HepG2 (cell line): ENCODE measurements at regions not wholly inside any gene's neighbourhood (a gene's known extent, or its start where the extent isn't known, plus 50 kb on each side); places are given as distances from the start of the nearest gene placed in this dataset.

Experiments
- ATAC-seq: fragments of 200-7000 bp; cut with Tn5 transposase; 3 replicates; pipeline ENCODE4 v1.9.1; 2020; ENCODE audit warnings: mild to moderate bottlenecking, moderate library complexity
- BruUV-seq: library from RNA; stranded (reverse); fragments of 400-500 nt; replicated peaks from 2 replicates; lab custom pipeline; 2021; lab: Mats Ljungman, UMichigan
- CTCF ChIA-PET: fragments of 300-600 bp; formaldehyde crosslinking; extraction: SDS; loops from one replicate; lab custom pipeline; 2021; ENCODE audit warnings: low total read pairs, inconsistent platforms, low intra/inter-chr PET ratio; lab: Yijun Ruan, JAX
- POLR2A ChIA-PET: fragments of 350-600 bp; sonication (Branson Sonifier 250); formaldehyde crosslinking; loops from one replicate; lab custom pipeline; 2020; ENCODE audit warnings: antibody characterized with exemption, inconsistent platforms; lab: Yijun Ruan, JAX
- DNase-seq: peaks from one replicate; pipeline ENCODE4 v3.0.0-alpha.2; 2015; ENCODE audit warnings: low spot score
- FAIRE-seq: peaks from 3 replicates; lab custom pipeline; 2011; peaks lifted over from hg19 to GRCh38; lab: Jason Lieb, UNC
- H2AFZ ChIP-seq: one replicate; pipeline ENCODE4 v1.6.1; 2011; ENCODE audit warnings: low read length, inconsistent platforms
- H3K27ac ChIP-seq: fragments of 300-600 bp; 3 replicates; pipeline ENCODE4 v1.8.0; 2011; ENCODE audit warnings: mixed run types, mild to moderate bottlenecking, mixed read lengths, low read length, inconsistent platforms; ENCODE audit not compliant: insufficient read depth; ENCODE audit errors: extremely low read length
- H3K27me3 ChIP-seq, 2 experiments: fragments of 200-600 bp in 1 of 2; 2 replicates in 1 of 2; 3 replicates in 1 of 2; pipeline versions ENCODE4 v1.6.0 to v1.8.0; 2011; ENCODE audit warnings: low read length in 2 of 2, mild to moderate bottlenecking in 2 of 2, moderate library complexity in 2 of 2, inconsistent platforms in 1 of 2; ENCODE audit not compliant: insufficient read depth in 2 of 2, control insufficient read depth in 1 of 2
- H3K36me3 ChIP-seq, 2 experiments: fragments of 200-600 bp in 1 of 2; replicated peaks in 1 of 2; 2 replicates in 1 of 2; 3 replicates in 1 of 2; pipeline versions ENCODE4 v1.5.1 to v1.8.0; 2011; ENCODE audit warnings: low read length in 2 of 2, inconsistent platforms in 1 of 2; ENCODE audit not compliant: insufficient read depth in 2 of 2, control insufficient read depth in 1 of 2
- H3K4me1 ChIP-seq: 2 replicates; pipeline ENCODE4 v1.5.1; 2012; ENCODE audit warnings: low read length, inconsistent platforms; ENCODE audit not compliant: insufficient read depth
- H3K4me2 ChIP-seq: 2 replicates; pipeline ENCODE4 v1.6.0; 2011; ENCODE audit warnings: low read depth, low read length, inconsistent platforms
- H3K4me3 ChIP-seq, 3 experiments: fragments of 200-600 bp in 1 of 3; sonication (generic), shearing (Covaris generic) in 1 of 3; replicated peaks in 1 of 3; 2 replicates each; pipeline ENCODE4 v1.5.1; 2011 to 2016; ENCODE audit warnings: low read length in 3 of 3, inconsistent platforms in 2 of 3, low read depth in 2 of 3, mild to moderate bottlenecking in 2 of 3, control low read depth in 1 of 3, mixed read lengths in 1 of 3; ENCODE audit not compliant: insufficient read depth in 1 of 3
- H3K79me2 ChIP-seq: one replicate; pipeline ENCODE4 v1.6.1; 2011; ENCODE audit warnings: low read length, inconsistent platforms; ENCODE audit not compliant: insufficient read depth
- H3K9ac ChIP-seq: 2 replicates; pipeline ENCODE4 v1.6.0; 2011; ENCODE audit warnings: mild to moderate bottlenecking, low read depth, low read length, inconsistent platforms; ENCODE audit not compliant: insufficient read depth
- H3K9me3 ChIP-seq: 2 replicates; pipeline ENCODE4 v1.5.1; 2012; ENCODE audit warnings: mild to moderate bottlenecking, low read length
- H4K20me1 ChIP-seq: 2 replicates; pipeline ENCODE4 v1.6.0; 2011; ENCODE audit warnings: inconsistent platforms, mild to moderate bottlenecking, low read length, moderate library complexity; ENCODE audit not compliant: insufficient read depth
- CERS6 ChIP-seq: sonication (generic); formaldehyde crosslinking; IDR thresholded peaks from 2 replicates; pipeline ENCODE4 v1.5.0; 2020; ENCODE audit warnings: missing genetic modification reagents
- GFI1 ChIP-seq: sonication (generic); formaldehyde crosslinking; IDR thresholded peaks from 2 replicates; pipeline ENCODE4 v1.5.0; 2020; ENCODE audit warnings: missing genetic modification reagents, mild to moderate bottlenecking, borderline replicate concordance
- NFRKB ChIP-seq: fragments of 450-650 bp; IDR thresholded peaks from 2 replicates; pipeline ENCODE4 v1.6.1; 2017
- SMARCE1 ChIP-seq: fragments of 450-650 bp; IDR thresholded peaks from 2 replicates; pipeline ENCODE4 v1.6.1; 2017; ENCODE audit warnings: borderline replicate concordance
- TFE3 ChIP-seq: IDR thresholded peaks from 2 replicates; pipeline ENCODE4 v1.6.1; 2016
- WGBS: methylation state at CpG from one replicate; pipeline ENCODE4 v1.1.6; 2017; ENCODE audit warnings: low lambda C conversion rate; 5-methylcytosine and 5-hydroxymethylcytosine counted together
- in situ Hi-C: cut with HindIII; loops from 2 replicates; pipeline ENCODE4 v1.10.0; 2017; ENCODE audit warnings: low pct_unique_long_range_greater_than_20kb; ENCODE audit not compliant: extremely low pct_ligation_motif_present
- intact Hi-C: fragments of 100-400 bp; cut with micrococcal nuclease; formaldehyde crosslinking; loops from one replicate; pipeline ENCODE4 v1.10.0; 2022; ENCODE audit not compliant: unreplicated experiment
- TF ChIP-seq, protein P1 (sequence below): sonication (generic); formaldehyde crosslinking; IDR thresholded peaks from 2 replicates; pipeline ENCODE4 v1.4.0; 2020; ENCODE audit warnings: missing genetic modification reagents, borderline replicate concordance
- TF ChIP-seq, protein P2 (sequence below), 2 experiments: sonication (generic) in 1 of 2; formaldehyde crosslinking in 1 of 2; IDR thresholded peaks; 2 replicates each; pipeline versions ENCODE4 v1.6.1 to v1.9.0; 2014 to 2022; ENCODE audit warnings: antibody characterized with exemption in 1 of 2, borderline replicate concordance in 1 of 2, inconsistent platforms in 1 of 2, low read depth in 1 of 2, missing genetic modification reagents in 1 of 2
- TF ChIP-seq, protein P3 (sequence below): sonication (generic); formaldehyde crosslinking; IDR thresholded peaks from 2 replicates; pipeline ENCODE4 v1.4.0; 2020; ENCODE audit warnings: missing genetic modification reagents

- intact Hi-C loops, result no loop called here
- CTCF ChIA-PET, result no interaction called here
- no peaks in the 10 kb centered on the region for H4K20me1 ChIP-seq
- BruUV-seq, result no TSS peak
- H3K9ac ChIP-seq, result no peak overlapping the region
- DNase-seq, result no peak
- POLR2A ChIA-PET, result no interaction called here
- peaks cover 93% of the 10 kb centered on the region for H3K9me3 ChIP-seq
- no peak for ATAC-seq
- H3K27me3 ChIP-seq, result no peaks in the 10 kb centered on the region
- H3K79me2 ChIP-seq, result no peaks in the 10 kb centered on the region
- no peaks in the 10 kb centered on the region for H3K4me1 ChIP-seq
- no peak overlapping the region for H3K4me3 ChIP-seq
- no peak overlapping the region for H3K27ac ChIP-seq
- H3K4me2 ChIP-seq, result no peak overlapping the region
- H2AFZ ChIP-seq, result no peak overlapping the region
- H3K36me3 ChIP-seq, result no peaks in the 10 kb centered on the region
- in situ Hi-C loops, result no loop called here
- FAIRE-seq, result no peak
- WGBS, result 0% methylated on average over 2 of the region's 2 CpGs
- TF ChIP-seq, protein P1, sequence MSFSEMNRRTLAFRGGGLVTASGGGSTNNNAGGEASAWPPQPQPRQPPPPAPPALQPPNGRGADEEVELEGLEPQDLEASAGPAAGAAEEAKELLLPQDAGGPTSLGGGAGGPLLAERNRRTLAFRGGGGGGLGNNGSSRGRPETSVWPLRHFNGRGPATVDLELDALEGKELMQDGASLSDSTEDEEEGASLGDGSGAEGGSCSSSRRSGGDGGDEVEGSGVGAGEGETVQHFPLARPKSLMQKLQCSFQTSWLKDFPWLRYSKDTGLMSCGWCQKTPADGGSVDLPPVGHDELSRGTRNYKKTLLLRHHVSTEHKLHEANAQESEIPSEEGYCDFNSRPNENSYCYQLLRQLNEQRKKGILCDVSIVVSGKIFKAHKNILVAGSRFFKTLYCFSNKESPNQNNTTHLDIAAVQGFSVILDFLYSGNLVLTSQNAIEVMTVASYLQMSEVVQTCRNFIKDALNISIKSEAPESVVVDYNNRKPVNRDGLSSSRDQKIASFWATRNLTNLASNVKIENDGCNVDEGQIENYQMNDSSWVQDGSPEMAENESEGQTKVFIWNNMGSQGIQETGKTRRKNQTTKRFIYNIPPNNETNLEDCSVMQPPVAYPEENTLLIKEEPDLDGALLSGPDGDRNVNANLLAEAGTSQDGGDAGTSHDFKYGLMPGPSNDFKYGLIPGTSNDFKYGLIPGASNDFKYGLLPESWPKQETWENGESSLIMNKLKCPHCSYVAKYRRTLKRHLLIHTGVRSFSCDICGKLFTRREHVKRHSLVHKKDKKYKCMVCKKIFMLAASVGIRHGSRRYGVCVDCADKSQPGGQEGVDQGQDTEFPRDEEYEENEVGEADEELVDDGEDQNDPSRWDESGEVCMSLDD (CRISPR knock-in tag), result no peak
- TF ChIP-seq, protein P2, sequence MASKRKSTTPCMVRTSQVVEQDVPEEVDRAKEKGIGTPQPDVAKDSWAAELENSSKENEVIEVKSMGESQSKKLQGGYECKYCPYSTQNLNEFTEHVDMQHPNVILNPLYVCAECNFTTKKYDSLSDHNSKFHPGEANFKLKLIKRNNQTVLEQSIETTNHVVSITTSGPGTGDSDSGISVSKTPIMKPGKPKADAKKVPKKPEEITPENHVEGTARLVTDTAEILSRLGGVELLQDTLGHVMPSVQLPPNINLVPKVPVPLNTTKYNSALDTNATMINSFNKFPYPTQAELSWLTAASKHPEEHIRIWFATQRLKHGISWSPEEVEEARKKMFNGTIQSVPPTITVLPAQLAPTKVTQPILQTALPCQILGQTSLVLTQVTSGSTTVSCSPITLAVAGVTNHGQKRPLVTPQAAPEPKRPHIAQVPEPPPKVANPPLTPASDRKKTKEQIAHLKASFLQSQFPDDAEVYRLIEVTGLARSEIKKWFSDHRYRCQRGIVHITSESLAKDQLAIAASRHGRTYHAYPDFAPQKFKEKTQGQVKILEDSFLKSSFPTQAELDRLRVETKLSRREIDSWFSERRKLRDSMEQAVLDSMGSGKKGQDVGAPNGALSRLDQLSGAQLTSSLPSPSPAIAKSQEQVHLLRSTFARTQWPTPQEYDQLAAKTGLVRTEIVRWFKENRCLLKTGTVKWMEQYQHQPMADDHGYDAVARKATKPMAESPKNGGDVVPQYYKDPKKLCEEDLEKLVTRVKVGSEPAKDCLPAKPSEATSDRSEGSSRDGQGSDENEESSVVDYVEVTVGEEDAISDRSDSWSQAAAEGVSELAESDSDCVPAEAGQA (IDR thresholded peaks at IDR 0.05; ENCODE audit: low read depth), result no peak
- TF ChIP-seq, protein P2 (CRISPR knock-in tag; IDR thresholded peaks at IDR 0.05; ENCODE audit: borderline replicate concordance), result no peak
- TF ChIP-seq CERS6 (CRISPR knock-in tag), result no peak
- no peak for TF ChIP-seq TFE3
- TF ChIP-seq GFI1 (CRISPR knock-in tag), result no peak
- no peak for TF ChIP-seq NFRKB
- TF ChIP-seq SMARCE1, result no peak
- TF ChIP-seq, protein P3, sequence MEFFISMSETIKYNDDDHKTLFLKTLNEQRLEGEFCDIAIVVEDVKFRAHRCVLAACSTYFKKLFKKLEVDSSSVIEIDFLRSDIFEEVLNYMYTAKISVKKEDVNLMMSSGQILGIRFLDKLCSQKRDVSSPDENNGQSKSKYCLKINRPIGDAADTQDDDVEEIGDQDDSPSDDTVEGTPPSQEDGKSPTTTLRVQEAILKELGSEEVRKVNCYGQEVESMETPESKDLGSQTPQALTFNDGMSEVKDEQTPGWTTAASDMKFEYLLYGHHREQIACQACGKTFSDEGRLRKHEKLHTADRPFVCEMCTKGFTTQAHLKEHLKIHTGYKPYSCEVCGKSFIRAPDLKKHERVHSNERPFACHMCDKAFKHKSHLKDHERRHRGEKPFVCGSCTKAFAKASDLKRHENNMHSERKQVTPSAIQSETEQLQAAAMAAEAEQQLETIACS (CRISPR knock-in tag), result no peak
Observed at GRCh38 chr10:10642751-10643150, 374.9 kb upstream of the CELF2 start.
